Suprapubic skin (tissue), 4 donors: ENCODE measurements at regions not wholly inside any gene's neighbourhood (a gene's known extent, or its start where the extent isn't known, plus 50 kb on each side); places are given as distances from the start of the nearest gene placed in this dataset.

ENCODE experiments used
- DNase-seq, 2 donors: peaks; one replicate each; pipeline ENCODE4 v3.0.0-alpha.2; 2019; ENCODE audit warnings: low spot score in 2 of 2
- H3K27ac ChIP-seq: fragments of 200-600 bp; sonication (generic); one replicate; pipeline ENCODE4 v1.5.1; 2019
- H3K27me3 ChIP-seq: fragments of 200-600 bp; sonication (generic); one replicate; pipeline ENCODE4 v1.5.1; 2019
- H3K36me3 ChIP-seq: fragments of 200-600 bp; sonication (generic); one replicate; pipeline ENCODE4 v1.5.1; 2019
- H3K4me1 ChIP-seq: fragments of 200-600 bp; sonication (generic); one replicate; pipeline ENCODE4 v1.5.1; 2019
- H3K4me3 ChIP-seq: fragments of 200-600 bp; sonication (generic); one replicate; pipeline ENCODE4 v1.5.1; 2019; ENCODE audit warnings: mild to moderate bottlenecking
- H3K9me3 ChIP-seq: fragments of 200-600 bp; sonication (generic); one replicate; pipeline ENCODE4 v1.5.1; 2019
- EP300 ChIP-seq: sonication (generic); formaldehyde crosslinking; IDR thresholded peaks from one replicate; pipeline ENCODE4 v1.6.1; 2017; ENCODE audit warnings: antibody characterized with exemption
- POLR2A ChIP-seq, 2 donors: fragments of 450-650 bp; IDR thresholded peaks; one replicate each; pipeline ENCODE4 v1.6.1; 2017; ENCODE audit warnings: antibody characterized with exemption in 2 of 2, mild to moderate bottlenecking in 2 of 2, moderate library complexity in 2 of 2
- POLR2AphosphoS5 ChIP-seq, 3 donors: sonication (generic); formaldehyde crosslinking; IDR thresholded peaks; one replicate each; pipeline ENCODE4 v1.6.1; 2017; ENCODE audit warnings: antibody characterized with exemption in 3 of 3
- WGBS: methylation state at CpG from one replicate; pipeline ENCODE4 v1.1.5; 2018; 5-methylcytosine and 5-hydroxymethylcytosine counted together
- TF ChIP-seq, protein P1 (sequence below), 2 donors: fragments of 200-600 bp in 1 of 2; fragments of 450-650 bp in 1 of 2; sonication (generic) in 1 of 2; IDR thresholded peaks; one replicate each; pipeline ENCODE4 v1.5.1; 2016 to 2019; ENCODE audit warnings: antibody characterized with exemption in 2 of 2, mild to moderate bottlenecking in 1 of 2, moderate library complexity in 1 of 2

DNA sequence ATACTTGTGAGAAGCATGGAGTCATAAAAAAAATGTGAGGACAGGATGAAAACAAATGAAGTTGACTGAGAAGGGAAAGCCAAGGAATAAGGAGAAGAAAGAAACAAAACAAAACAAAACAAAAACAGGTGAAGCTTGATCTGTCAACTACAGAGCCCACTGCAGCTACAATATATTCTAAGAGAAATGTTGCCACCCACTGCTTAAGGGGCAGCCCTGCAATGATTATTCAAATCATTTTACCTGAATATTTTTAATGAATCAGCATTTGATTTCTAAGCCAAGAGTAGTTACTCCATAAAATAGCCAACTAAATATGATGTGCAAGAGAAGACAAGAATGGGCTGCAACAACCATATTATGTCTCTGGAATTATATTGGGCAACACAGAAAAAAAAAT is 252.0 kb upstream of the KIF2B start:
- no peaks in the 10 kb centered on the region for H3K36me3 ChIP-seq
- no peaks in the 10 kb centered on the region for H3K9me3 ChIP-seq
- H3K27ac ChIP-seq = no peak overlapping the region
- no peaks in the 10 kb centered on the region for H3K4me1 ChIP-seq
- TF ChIP-seq, protein P1, sequence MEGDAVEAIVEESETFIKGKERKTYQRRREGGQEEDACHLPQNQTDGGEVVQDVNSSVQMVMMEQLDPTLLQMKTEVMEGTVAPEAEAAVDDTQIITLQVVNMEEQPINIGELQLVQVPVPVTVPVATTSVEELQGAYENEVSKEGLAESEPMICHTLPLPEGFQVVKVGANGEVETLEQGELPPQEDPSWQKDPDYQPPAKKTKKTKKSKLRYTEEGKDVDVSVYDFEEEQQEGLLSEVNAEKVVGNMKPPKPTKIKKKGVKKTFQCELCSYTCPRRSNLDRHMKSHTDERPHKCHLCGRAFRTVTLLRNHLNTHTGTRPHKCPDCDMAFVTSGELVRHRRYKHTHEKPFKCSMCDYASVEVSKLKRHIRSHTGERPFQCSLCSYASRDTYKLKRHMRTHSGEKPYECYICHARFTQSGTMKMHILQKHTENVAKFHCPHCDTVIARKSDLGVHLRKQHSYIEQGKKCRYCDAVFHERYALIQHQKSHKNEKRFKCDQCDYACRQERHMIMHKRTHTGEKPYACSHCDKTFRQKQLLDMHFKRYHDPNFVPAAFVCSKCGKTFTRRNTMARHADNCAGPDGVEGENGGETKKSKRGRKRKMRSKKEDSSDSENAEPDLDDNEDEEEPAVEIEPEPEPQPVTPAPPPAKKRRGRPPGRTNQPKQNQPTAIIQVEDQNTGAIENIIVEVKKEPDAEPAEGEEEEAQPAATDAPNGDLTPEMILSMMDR (IDR thresholded peaks at IDR 0.05) = no peak
- TF ChIP-seq POLR2A (IDR thresholded peaks at IDR 0.05) (no peak), POLR2AphosphoS5 (IDR thresholded peaks at IDR 0.05) (no peak), EP300 (no peak)
- no peak for DNase-seq
- no peak overlapping the region for H3K4me3 ChIP-seq
- no peaks in the 10 kb centered on the region for H3K27me3 ChIP-seq

DNA sequence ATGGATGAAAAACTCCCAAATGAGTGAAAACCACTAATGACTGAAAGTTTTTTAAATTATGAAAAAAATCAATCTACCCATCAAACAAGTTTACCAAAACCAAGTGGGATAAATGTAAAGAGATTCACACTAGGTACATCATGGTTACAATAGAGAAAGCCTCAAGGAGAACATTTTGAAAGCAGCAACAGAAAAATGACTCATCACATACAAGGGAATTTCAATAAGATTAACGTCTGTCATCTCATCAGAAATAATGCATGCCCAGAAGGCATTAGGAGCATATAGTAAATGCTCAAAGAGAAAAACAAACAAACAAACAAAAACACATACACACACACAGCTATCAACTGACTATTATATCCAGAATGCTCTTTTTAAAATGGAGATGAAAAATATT is 261.8 kb upstream of the KIF2B start:
- DNase-seq = no peak
- no peaks in the 10 kb centered on the region for H3K36me3 ChIP-seq
- H3K27me3 ChIP-seq = no peaks in the 10 kb centered on the region
- 14% methylated on average over 1 of the region's 1 CpG for WGBS
- H3K4me1 ChIP-seq = no peaks in the 10 kb centered on the region
- TF ChIP-seq EP300 (no peak), POLR2AphosphoS5 (IDR thresholded peaks at IDR 0.05) (no peak), POLR2A (IDR thresholded peaks at IDR 0.05) (no peak)
- TF ChIP-seq, protein P1 (IDR thresholded peaks at IDR 0.05) = no peak
- H3K9me3 ChIP-seq = no peaks in the 10 kb centered on the region
- H3K27ac ChIP-seq = no peak overlapping the region
- no peak overlapping the region for H3K4me3 ChIP-seq

DNA sequence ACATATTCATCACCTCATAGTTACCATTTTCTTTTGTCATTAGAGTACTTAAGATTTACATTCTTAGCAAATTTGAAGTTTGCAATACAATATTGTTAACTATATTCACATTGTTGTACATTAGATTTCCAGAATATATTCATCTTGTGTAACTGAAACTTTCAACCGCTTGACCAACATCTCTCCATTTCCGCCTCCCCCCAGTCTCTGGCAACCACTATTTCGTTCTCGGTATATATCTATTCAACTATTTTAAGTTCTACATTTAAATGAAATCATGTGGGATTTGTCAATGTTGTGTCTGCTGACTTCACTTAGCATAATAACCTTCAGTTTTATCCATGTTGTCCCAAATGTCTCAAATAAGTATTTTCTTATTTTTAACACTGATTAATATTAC is 274.5 kb upstream of the KIF2B start:
- Histone ChIP-seq H3K27ac (no peak overlapping the region), H3K27me3 (no peaks in the 10 kb centered on the region), H3K36me3 (no peaks in the 10 kb centered on the region), H3K9me3 (no peaks in the 10 kb centered on the region), H3K4me3 (no peak overlapping the region), H3K4me1 (no peaks in the 10 kb centered on the region)
- TF ChIP-seq EP300 = no peak
- TF ChIP-seq POLR2A (IDR thresholded peaks at IDR 0.05) = no peak
- TF ChIP-seq POLR2AphosphoS5 (IDR thresholded peaks at IDR 0.05) = no peak
- TF ChIP-seq, protein P1 (IDR thresholded peaks at IDR 0.05) = no peak
- 92% methylated on average over 4 of the region's 4 CpGs for WGBS
- DNase-seq = no peak

DNA sequence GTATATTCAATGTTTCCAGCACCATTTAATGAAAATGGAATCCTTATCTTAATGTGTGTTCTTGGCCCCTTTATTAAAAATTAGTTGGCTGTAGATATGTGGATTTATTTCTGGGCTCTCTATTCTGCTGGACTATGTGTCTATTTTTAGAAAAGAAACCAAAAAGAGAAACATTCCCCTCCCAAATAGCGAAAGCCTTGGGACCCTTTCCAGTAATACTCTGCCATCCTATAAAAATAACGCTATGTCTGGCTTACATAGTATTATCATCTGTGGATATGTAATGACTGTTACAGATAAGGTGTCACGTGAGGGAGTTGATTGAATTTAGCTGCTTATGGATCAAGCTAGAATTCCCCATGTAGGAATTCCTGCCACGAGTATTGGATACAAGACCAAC is 279.3 kb upstream of the KIF2B start:
- DNase-seq = no peak
- no peak overlapping the region for H3K27ac ChIP-seq
- no peaks in the 10 kb centered on the region for H3K27me3 ChIP-seq
- H3K36me3 ChIP-seq = no peaks in the 10 kb centered on the region
- 36% methylated on average over 4 of the region's 4 CpGs for WGBS
- H3K9me3 ChIP-seq = no peaks in the 10 kb centered on the region
- H3K4me1 ChIP-seq = no peaks in the 10 kb centered on the region
- H3K4me3 ChIP-seq = no peak overlapping the region
- TF ChIP-seq POLR2A (IDR thresholded peaks at IDR 0.05) (no peak), EP300 (no peak), POLR2AphosphoS5 (IDR thresholded peaks at IDR 0.05) (no peak)
- TF ChIP-seq, protein P1 (IDR thresholded peaks at IDR 0.05) = no peak

DNA sequence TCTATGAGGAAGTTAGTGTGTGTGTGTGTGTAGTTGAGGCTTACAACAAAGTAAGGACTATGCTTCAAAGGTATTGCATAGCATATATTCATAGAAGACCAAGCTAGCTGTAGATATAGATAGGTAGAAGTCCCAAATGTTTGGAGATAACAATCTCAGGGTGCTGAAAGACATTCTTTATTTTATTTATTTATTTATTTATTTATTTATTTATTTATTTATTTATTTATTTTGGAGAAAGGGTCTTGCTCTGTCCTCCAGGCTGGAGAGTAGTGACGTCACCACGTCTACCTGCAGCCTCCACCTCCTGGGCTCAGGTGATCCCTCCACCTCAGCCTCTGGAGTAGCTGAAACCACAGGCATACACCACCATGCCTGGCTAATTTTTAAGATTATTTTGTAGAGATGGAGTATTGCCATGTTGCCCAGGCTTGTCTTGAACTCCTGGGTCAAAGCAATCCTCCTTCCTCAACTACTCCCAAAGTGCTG is 284.6 kb upstream of the KIF2B start:
- no peak for DNase-seq
- Histone ChIP-seq H3K36me3 (no peaks in the 10 kb centered on the region), H3K4me1 (no peaks in the 10 kb centered on the region), H3K4me3 (no peak overlapping the region), H3K9me3 (no peaks in the 10 kb centered on the region), H3K27me3 (no peaks in the 10 kb centered on the region), H3K27ac (no peak overlapping the region)
- WGBS = 77% methylated on average over 2 of the region's 2 CpGs
- TF ChIP-seq POLR2AphosphoS5 (IDR thresholded peaks at IDR 0.05) (no peak), POLR2A (IDR thresholded peaks at IDR 0.05) (no peak), EP300 (no peak)

DNA sequence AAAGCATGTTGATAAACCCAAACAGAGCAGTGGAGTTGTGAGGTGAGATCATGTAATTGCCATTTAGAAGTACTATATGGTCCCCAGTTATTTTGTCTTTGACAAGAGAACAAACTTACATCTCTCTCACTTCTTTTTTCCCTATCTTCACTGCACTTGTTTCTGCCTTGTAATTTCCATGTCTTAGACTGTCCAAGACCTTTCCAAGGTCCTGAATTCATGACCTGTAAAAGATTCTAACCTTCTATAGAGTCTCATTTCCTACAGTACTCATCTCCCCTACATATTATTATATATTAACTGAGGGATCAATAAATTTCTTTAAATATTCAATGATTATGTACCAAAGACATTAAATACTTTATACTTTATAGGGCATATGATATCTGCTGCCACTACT is 295.3 kb upstream of the KIF2B start:
- TF ChIP-seq POLR2AphosphoS5 (IDR thresholded peaks at IDR 0.05) = no peak
- TF ChIP-seq POLR2A (IDR thresholded peaks at IDR 0.05) = no peak
- no peak for TF ChIP-seq EP300
- TF ChIP-seq, protein P1 (IDR thresholded peaks at IDR 0.05) = no peak
- no peaks in the 10 kb centered on the region for H3K4me1 ChIP-seq
- H3K27me3 ChIP-seq = no peaks in the 10 kb centered on the region
- H3K4me3 ChIP-seq = no peak overlapping the region
- H3K27ac ChIP-seq = no peak overlapping the region
- no peak for DNase-seq
- no peaks in the 10 kb centered on the region for H3K36me3 ChIP-seq
- no peaks in the 10 kb centered on the region for H3K9me3 ChIP-seq
